Fibroblast of lung (primary cell): ENCODE measurements at regions not wholly inside any gene's neighbourhood (a gene's known extent, or its start where the extent isn't known, plus 50 kb on each side); places are given as distances from the start of the nearest gene placed in this dataset.

ENCODE experiments used
- DNase-seq, 2 donors: peaks; one replicate each; pipeline versions ENCODE4 v3.0.0 to v3.0.0-alpha.2; 2010; ENCODE audit warnings: low read depth in 2 of 2
- H2AFZ ChIP-seq: 2 replicates; pipeline ENCODE4 v1.5.1; 2012; ENCODE audit warnings: low read length, control low read depth, inconsistent platforms
- H3K27ac ChIP-seq: 2 replicates; pipeline ENCODE4 v1.5.1; 2011; ENCODE audit warnings: low read length, control low read depth; ENCODE audit not compliant: insufficient read depth
- H3K27me3 ChIP-seq: 2 replicates; pipeline ENCODE4 v1.5.1; 2011; ENCODE audit warnings: mild to moderate bottlenecking, low read length; ENCODE audit not compliant: control insufficient read depth, insufficient read depth
- H3K36me3 ChIP-seq: 2 replicates; pipeline ENCODE4 v1.5.1; 2011; ENCODE audit warnings: low read length; ENCODE audit not compliant: control insufficient read depth, insufficient read depth
- H3K4me1 ChIP-seq: 2 replicates; pipeline ENCODE4 v1.5.1; 2011; ENCODE audit warnings: low read length; ENCODE audit not compliant: control insufficient read depth, insufficient read depth; ENCODE audit errors: extremely low read depth
- H3K4me2 ChIP-seq: 2 replicates; pipeline ENCODE4 v1.5.1; 2011; ENCODE audit warnings: low read length, control low read depth; ENCODE audit not compliant: insufficient read depth; ENCODE audit errors: extremely low read depth
- H3K4me3 ChIP-seq, 4 experiments: fragments of 200-600 bp in 1 of 4; sonication (generic) in 1 of 4; replicated peaks in 1 of 4; 2 replicates each; pipeline ENCODE4 v1.5.1; 2011 to 2016; ENCODE audit warnings: low read length in 4 of 4, low read depth in 3 of 4, mild to moderate bottlenecking in 3 of 4, control low read depth in 2 of 4, inconsistent platforms in 1 of 4, mixed read lengths in 1 of 4; ENCODE audit not compliant: insufficient read depth in 1 of 4; ENCODE audit errors: control extremely low read depth in 1 of 4
- H3K79me2 ChIP-seq: 2 replicates; pipeline ENCODE4 v1.5.1; 2012; ENCODE audit warnings: mild to moderate bottlenecking, low read length, inconsistent platforms; ENCODE audit not compliant: control insufficient read depth, insufficient read depth
- H3K9ac ChIP-seq: 2 replicates; pipeline ENCODE4 v1.5.1; 2011; ENCODE audit warnings: mild to moderate bottlenecking, low read length, control low read depth; ENCODE audit not compliant: insufficient read depth
- H3K9me3 ChIP-seq: 2 replicates; pipeline ENCODE4 v1.5.1; 2012; ENCODE audit warnings: low read depth, low read length; ENCODE audit not compliant: control insufficient read depth, insufficient read depth
- H4K20me1 ChIP-seq: 2 replicates; pipeline ENCODE4 v1.5.1; 2011; ENCODE audit warnings: low read length; ENCODE audit not compliant: control insufficient read depth, insufficient read depth; ENCODE audit errors: extremely low read depth
- EZH2 ChIP-seq: IDR thresholded peaks from 2 replicates; pipeline ENCODE4 v1.5.1; 2012; ENCODE audit warnings: low read length, control low read depth, mild to moderate bottlenecking; ENCODE audit errors: missing control alignments
- TF ChIP-seq, protein P1 (sequence below), 2 donors: IDR thresholded peaks in 1 of 2; conservative IDR thresholded peaks in 1 of 2; 1 replicate in 1 of 2; 2 replicates in 1 of 2; pipeline ENCODE4 v1.5.1; 2011 to 2012; ENCODE audit warnings: low read length in 2 of 2, control low read depth in 1 of 2, inconsistent platforms in 1 of 2, low read depth in 1 of 2, mild to moderate bottlenecking in 1 of 2

DNA sequence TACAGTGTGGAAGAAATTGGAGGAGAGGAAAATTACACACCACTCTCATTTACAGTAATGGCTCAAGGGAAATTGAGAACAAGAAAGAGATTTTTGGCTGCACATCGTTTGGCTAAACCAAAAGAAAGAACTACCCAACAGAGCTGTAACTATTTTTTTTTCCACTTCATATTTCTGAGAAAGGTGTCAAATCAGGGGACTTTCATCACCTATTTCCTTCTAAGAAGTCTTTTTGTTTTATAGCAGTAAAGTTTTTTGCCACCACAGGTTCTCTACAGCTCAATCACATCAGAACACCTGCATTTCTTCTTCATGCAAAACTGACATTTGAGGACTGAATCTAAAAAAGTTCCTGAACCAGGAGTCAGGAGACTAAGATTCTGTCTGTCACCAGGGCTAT is 57.5 kb upstream of the TNIP3 start:
- Histone ChIP-seq H3K9ac (no peak overlapping the region), H3K4me2 (no peak overlapping the region), H3K27ac (no peak overlapping the region), H3K9me3 (no peaks in the 10 kb centered on the region), H2AFZ (no peak overlapping the region), H3K27me3 (no peaks in the 10 kb centered on the region), H3K4me1 (peaks cover 4% of the 10 kb centered on the region), H3K79me2 (no peaks in the 10 kb centered on the region), H3K36me3 (no peaks in the 10 kb centered on the region), H4K20me1 (no peaks in the 10 kb centered on the region), H3K4me3 (no peak overlapping the region)
- TF ChIP-seq, protein P1, sequence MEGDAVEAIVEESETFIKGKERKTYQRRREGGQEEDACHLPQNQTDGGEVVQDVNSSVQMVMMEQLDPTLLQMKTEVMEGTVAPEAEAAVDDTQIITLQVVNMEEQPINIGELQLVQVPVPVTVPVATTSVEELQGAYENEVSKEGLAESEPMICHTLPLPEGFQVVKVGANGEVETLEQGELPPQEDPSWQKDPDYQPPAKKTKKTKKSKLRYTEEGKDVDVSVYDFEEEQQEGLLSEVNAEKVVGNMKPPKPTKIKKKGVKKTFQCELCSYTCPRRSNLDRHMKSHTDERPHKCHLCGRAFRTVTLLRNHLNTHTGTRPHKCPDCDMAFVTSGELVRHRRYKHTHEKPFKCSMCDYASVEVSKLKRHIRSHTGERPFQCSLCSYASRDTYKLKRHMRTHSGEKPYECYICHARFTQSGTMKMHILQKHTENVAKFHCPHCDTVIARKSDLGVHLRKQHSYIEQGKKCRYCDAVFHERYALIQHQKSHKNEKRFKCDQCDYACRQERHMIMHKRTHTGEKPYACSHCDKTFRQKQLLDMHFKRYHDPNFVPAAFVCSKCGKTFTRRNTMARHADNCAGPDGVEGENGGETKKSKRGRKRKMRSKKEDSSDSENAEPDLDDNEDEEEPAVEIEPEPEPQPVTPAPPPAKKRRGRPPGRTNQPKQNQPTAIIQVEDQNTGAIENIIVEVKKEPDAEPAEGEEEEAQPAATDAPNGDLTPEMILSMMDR (conservative IDR thresholded peaks at IDR 0.05 in 1 of 2, IDR thresholded peaks at IDR 0.05 in 1 of 2; ENCODE audit: low read depth in 1 of 2, low read length in 2 of 2) = no peak
- no peak for DNase-seq

DNA sequence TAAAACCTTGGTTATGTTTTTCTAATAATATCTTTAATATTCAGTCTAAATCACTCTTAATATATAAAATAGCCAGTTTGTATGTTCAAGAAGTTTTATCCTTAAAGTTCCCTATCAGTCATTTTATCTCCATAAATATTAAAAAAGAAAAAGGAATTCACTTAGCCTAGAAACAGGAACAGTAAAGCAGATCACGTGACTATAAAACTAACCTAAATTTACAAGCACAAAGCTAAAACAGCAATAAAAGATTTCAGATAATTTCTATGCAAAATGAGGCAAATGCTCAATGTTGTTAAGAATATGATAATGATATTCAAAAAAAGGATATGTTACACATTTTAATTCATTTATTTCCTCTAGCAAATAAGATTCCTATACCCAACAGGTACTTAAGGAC is 57.1 kb upstream of the TNIP3 start:
- Histone ChIP-seq H2AFZ (no peak overlapping the region), H3K79me2 (no peaks in the 10 kb centered on the region), H3K27me3 (no peaks in the 10 kb centered on the region), H3K27ac (no peak overlapping the region), H3K4me1 (peaks cover 4% of the 10 kb centered on the region), H3K36me3 (no peaks in the 10 kb centered on the region), H3K4me3 (no peak overlapping the region), H3K9ac (no peak overlapping the region), H4K20me1 (no peaks in the 10 kb centered on the region), H3K4me2 (no peak overlapping the region), H3K9me3 (no peaks in the 10 kb centered on the region)
- TF ChIP-seq EZH2 = no peak
- TF ChIP-seq, protein P1 (conservative IDR thresholded peaks at IDR 0.05 in 1 of 2, IDR thresholded peaks at IDR 0.05 in 1 of 2; ENCODE audit: low read depth in 1 of 2, low read length in 2 of 2) = no peak
- no peak for DNase-seq

DNA sequence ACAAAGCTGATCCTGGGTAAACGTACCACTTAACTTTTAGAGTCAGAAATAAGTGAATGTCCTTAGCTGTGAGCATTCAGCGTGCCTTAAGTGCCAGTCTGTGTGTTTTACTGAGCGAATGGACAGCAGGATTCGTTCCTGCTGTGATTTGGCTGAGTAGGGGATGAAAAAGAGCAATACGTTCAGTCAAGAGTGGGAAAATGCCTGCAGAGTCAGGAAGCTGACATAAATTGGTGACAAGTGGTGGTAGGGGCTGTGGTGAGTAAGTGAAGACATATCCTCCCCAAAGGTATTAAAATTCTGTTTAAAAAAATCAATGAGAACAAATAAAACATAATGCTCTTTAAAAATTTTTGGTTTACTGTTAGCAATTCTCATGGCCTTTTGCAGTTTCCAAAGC is 56.6 kb upstream of the TNIP3 start:
- no peaks in the 10 kb centered on the region for H4K20me1 ChIP-seq
- H3K4me2 ChIP-seq = no peak overlapping the region
- H3K27ac ChIP-seq = no peak overlapping the region
- H3K36me3 ChIP-seq = no peaks in the 10 kb centered on the region
- no peaks in the 10 kb centered on the region for H3K27me3 ChIP-seq
- H3K9me3 ChIP-seq = no peaks in the 10 kb centered on the region
- no peak overlapping the region for H3K4me3 ChIP-seq
- no peak overlapping the region for H3K9ac ChIP-seq
- TF ChIP-seq, protein P1 (conservative IDR thresholded peaks at IDR 0.05 in 1 of 2, IDR thresholded peaks at IDR 0.05 in 1 of 2; ENCODE audit: low read depth in 1 of 2, low read length in 2 of 2) = no peak
- no peak for TF ChIP-seq EZH2
- H3K4me1 ChIP-seq = peaks cover 4% of the 10 kb centered on the region
- H3K79me2 ChIP-seq = no peaks in the 10 kb centered on the region
- DNase-seq = no peak
- peak overlapping the region; percentile 82 for H2AFZ ChIP-seq
